Neural cell (in vitro differentiated cells): ENCODE measurements at regions not wholly inside any gene's neighbourhood (a gene's known extent, or its start where the extent isn't known, plus 50 kb on each side); places are given as distances from the start of the nearest gene placed in this dataset.

Source experiments
- EP300 ChIP-seq: fragments of 450-650 bp; conservative IDR thresholded peaks from 2 replicates; pipeline ENCODE4 v1.6.1; 2014; ENCODE audit warnings: antibody characterized with exemption, mild to moderate bottlenecking, moderate library complexity; ENCODE audit not compliant: poor library complexity, severe bottlenecking
- EZH2 ChIP-seq: fragments of 200-600, 300-800 bp; shearing (Covaris generic), sonication (generic); IDR thresholded peaks from 2 replicates; pipeline ENCODE4 v1.6.1; 2014; ENCODE audit warnings: antibody characterized with exemption, low read length, borderline replicate concordance, mild to moderate bottlenecking; ENCODE audit not compliant: insufficient read depth, poor library complexity, severe bottlenecking
- POLR2AphosphoS5 ChIP-seq: IDR thresholded peaks from 2 replicates; pipeline ENCODE4 v1.6.1; 2012
- SMC3 ChIP-seq: fragments of 450-650 bp; conservative IDR thresholded peaks from 2 replicates; pipeline ENCODE4 v1.6.1; 2014; ENCODE audit warnings: antibody characterized with exemption, mild to moderate bottlenecking, moderate library complexity; ENCODE audit not compliant: poor library complexity
- TAF1 ChIP-seq: IDR thresholded peaks from 2 replicates; pipeline ENCODE4 v1.6.1; 2012; ENCODE audit warnings: low read depth
- TF ChIP-seq, protein P1 (sequence below): fragments of 450-650 bp; IDR thresholded peaks from 2 replicates; pipeline ENCODE4 v1.5.1; 2014; ENCODE audit warnings: antibody characterized with exemption, mild to moderate bottlenecking, moderate library complexity; ENCODE audit not compliant: poor library complexity, severe bottlenecking

DNA sequence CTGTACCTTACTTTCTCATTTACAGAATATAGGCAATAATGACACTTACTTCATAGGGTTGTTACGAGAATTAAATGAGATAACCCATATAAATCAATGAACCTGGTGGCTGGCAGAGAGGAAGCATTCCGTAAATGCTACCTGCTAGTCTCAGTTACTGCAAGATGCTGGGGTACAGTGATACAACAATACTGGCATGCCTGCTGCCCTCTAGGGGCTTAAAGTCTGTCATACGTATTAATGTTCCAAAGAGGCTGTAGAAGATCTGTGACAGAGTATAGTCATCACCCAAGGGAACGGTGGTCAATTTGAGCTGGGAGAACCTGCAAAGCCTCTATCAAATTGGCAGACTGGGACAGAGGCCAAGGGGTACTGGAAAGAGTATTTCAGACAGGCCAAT lies 421.5 kb downstream of the GPAM start:
- TF ChIP-seq, protein P1, sequence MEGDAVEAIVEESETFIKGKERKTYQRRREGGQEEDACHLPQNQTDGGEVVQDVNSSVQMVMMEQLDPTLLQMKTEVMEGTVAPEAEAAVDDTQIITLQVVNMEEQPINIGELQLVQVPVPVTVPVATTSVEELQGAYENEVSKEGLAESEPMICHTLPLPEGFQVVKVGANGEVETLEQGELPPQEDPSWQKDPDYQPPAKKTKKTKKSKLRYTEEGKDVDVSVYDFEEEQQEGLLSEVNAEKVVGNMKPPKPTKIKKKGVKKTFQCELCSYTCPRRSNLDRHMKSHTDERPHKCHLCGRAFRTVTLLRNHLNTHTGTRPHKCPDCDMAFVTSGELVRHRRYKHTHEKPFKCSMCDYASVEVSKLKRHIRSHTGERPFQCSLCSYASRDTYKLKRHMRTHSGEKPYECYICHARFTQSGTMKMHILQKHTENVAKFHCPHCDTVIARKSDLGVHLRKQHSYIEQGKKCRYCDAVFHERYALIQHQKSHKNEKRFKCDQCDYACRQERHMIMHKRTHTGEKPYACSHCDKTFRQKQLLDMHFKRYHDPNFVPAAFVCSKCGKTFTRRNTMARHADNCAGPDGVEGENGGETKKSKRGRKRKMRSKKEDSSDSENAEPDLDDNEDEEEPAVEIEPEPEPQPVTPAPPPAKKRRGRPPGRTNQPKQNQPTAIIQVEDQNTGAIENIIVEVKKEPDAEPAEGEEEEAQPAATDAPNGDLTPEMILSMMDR, result no peak
- TF ChIP-seq EZH2 (no peak), EP300 (no peak), SMC3 (no peak), POLR2AphosphoS5 (no peak), TAF1 (no peak)
